ENCODE measurements at regions not wholly inside any gene's neighbourhood (a gene's known extent, or its start where the extent isn't known, plus 50 kb on each side); places are given as distances from the start of the nearest gene placed in this dataset.

DNA sequence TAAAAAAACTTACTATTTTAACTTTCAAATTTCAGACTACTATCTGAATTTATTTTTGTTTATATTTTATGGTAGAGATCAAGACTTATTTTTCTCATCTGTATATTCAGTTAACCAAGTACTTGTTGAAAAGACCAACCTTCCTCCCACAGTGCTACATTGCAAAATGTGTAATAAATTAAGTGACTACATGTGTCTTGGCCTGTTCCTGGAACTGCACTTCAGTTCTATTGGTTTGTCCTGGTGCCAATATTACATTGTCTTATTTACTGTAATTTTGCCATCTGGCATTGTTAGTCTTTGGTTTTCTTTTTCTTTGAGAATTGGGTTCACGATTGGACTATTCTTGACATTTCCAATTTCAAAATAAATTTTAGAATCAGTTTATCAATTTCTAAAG is 138.4 kb upstream of the KCNMB2 start (continued):
- TF ChIP-seq KDM1A (IDR thresholded peaks at IDR 0.05; ENCODE audit: borderline replicate concordance, low read length): no peak
